ENCODE measurements at regions not wholly inside any gene's neighbourhood (a gene's known extent, or its start where the extent isn't known, plus 50 kb on each side); places are given as distances from the start of the nearest gene placed in this dataset.

GRCh38 chr7:41491308-41491707, 211.6 kb downstream of the INHBA start (continued):
- TF ChIP-seq PHF8 (conservative IDR thresholded peaks at IDR 0.05; ENCODE audit: low read depth, low read length) (no peak), NANOG (IDR thresholded peaks at IDR 0.05; ENCODE audit: insufficient read depth, low read depth, low read length, poor library complexity, severe bottlenecking) (no peak)
